HL-60 (cell line): ENCODE measurements at regions not wholly inside any gene's neighbourhood (a gene's known extent, or its start where the extent isn't known, plus 50 kb on each side); places are given as distances from the start of the nearest gene placed in this dataset.

Source experiments
- DNase-seq, 2 experiments: peaks; one replicate each; pipeline ENCODE4 v3.0.0-alpha.2; 2010 to 2020; ENCODE audit warnings: low read depth in 1 of 2, low spot score in 1 of 2
- H3K27ac ChIP-seq: fragments of 250-450 bp; sonication (Bioruptor Pico); replicated peaks from 2 replicates; pipeline ENCODE4 v1.5.1; 2020; ENCODE audit warnings: mild to moderate bottlenecking, moderate library complexity
- H3K27me3 ChIP-seq: fragments of 250-450 bp; sonication (Bioruptor Pico); 2 replicates; pipeline ENCODE4 v1.5.1; 2021; ENCODE audit warnings: mild to moderate bottlenecking, moderate library complexity; ENCODE audit not compliant: insufficient read depth, poor library complexity, severe bottlenecking
- H3K4me3 ChIP-seq: replicated peaks from 2 replicates; pipeline ENCODE4 v1.5.1; 2011; ENCODE audit warnings: mild to moderate bottlenecking, control low read depth, low read length; ENCODE audit not compliant: insufficient read depth
- CTCF ChIP-seq: IDR thresholded peaks from one replicate; pipeline ENCODE4 v1.5.1; 2011; ENCODE audit warnings: low read length, control low read depth, inconsistent platforms; ENCODE audit not compliant: insufficient read depth
- GABPA ChIP-seq: IDR thresholded peaks from 2 replicates; pipeline ENCODE4 v1.6.1; 2012; ENCODE audit warnings: low read depth
- POLR2AphosphoS5 ChIP-seq: IDR thresholded peaks from 2 replicates; pipeline ENCODE4 v1.6.1; 2012; ENCODE audit warnings: low read depth
- REST ChIP-seq: IDR thresholded peaks from 2 replicates; pipeline ENCODE4 v1.6.1; 2012; ENCODE audit warnings: low read depth; ENCODE audit not compliant: insufficient replicate concordance
- SPI1 ChIP-seq: IDR thresholded peaks from 2 replicates; pipeline ENCODE4 v1.6.1; 2012; ENCODE audit warnings: low read depth, mild to moderate bottlenecking, borderline replicate concordance

DNA sequence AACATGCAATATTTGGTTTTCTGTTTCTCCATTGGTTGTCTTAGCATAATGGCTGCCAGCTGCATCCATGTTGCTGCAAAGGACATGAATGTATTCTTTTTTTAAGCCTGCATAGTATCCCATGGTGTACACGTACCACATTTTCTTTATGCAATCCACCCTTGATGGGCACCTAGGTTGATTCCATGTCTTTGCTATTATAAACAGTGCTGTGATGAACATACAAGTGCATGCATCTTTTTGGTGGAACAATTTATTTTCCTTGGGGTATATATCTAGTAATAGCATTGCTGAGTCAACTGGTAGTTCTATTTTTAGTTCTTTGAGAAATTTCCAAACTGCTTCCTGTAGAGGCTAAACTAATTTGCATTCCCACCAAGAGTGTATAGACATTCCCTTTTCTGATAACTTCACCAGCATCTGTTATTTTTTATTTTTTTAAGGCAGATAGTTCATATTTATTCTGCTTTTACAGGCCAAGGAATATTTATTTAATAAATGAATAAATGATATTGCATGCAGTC, 62.4 kb upstream of the NPHP3 start:
- TF ChIP-seq GABPA = no peak
- TF ChIP-seq CTCF = no peak
- DNase-seq = no peak
- Histone ChIP-seq H3K27ac (no peak overlapping the region), H3K4me3 (no peak overlapping the region), H3K27me3 (peaks cover 3% of the 10 kb centered on the region)

- TF ChIP-seq GABPA = no peak
- no peak for TF ChIP-seq CTCF
- TF ChIP-seq POLR2AphosphoS5 = no peak
- TF ChIP-seq REST = no peak
- TF ChIP-seq SPI1 = no peak
- DNase-seq = no peak
- Histone ChIP-seq H3K4me3 (no peak overlapping the region), H3K27me3 (peaks cover 3% of the 10 kb centered on the region), H3K27ac (no peak overlapping the region)
Measured at GRCh38 chr3:132783152-132783551, 60.9 kb upstream of the NPHP3 start.

- DNase-seq = no peak
- no peak for TF ChIP-seq GABPA
- no peak for TF ChIP-seq POLR2AphosphoS5
- TF ChIP-seq CTCF = no peak
- TF ChIP-seq REST = no peak
- TF ChIP-seq SPI1 = no peak
- H3K27ac ChIP-seq = no peak overlapping the region
- peaks cover 3% of the 10 kb centered on the region for H3K27me3 ChIP-seq
- no peak overlapping the region for H3K4me3 ChIP-seq
Measured at GRCh38 chr3:132781922-132782321, 59.7 kb upstream of the NPHP3 start.

DNA sequence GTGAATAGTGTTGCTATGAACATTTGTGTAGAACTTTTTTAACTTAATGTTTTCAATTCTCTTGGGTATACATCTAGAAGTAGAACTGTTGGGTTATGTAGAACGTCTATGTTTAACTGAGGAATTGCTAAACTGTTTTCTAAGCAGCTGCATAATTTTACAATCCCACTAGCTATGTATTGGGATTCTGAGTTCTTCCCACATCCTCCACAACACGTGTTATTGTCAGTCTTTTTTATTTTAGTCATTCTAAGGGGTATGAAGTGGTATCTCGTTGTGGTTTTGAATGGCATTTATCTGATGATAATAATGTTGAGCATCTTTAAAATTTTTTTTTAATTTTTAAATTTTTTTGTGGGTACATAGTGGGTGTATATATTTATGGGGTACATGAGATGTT, 55.0 kb upstream of the NPHP3 start:
- DNase-seq = no peak
- Histone ChIP-seq H3K27me3 (no peaks in the 10 kb centered on the region), H3K27ac (no peak overlapping the region), H3K4me3 (no peak overlapping the region)
- TF ChIP-seq POLR2AphosphoS5 (no peak), SPI1 (no peak), REST (no peak), CTCF (no peak), GABPA (no peak)
